ENCODE measurements at regions not wholly inside any gene's neighbourhood (a gene's known extent, or its start where the extent isn't known, plus 50 kb on each side); places are given as distances from the start of the nearest gene placed in this dataset.

- 63 to 69% methylated on average over 4 of the region's 4 CpGs for WGBS, 2 donors
- no peak for DNase-seq (ENCODE audit: low spot score in 2 of 2)
- no peak overlapping the region for H3K4me3 ChIP-seq
- H3K27ac ChIP-seq: no peak overlapping the region
- no peaks in the 10 kb centered on the region for H3K27me3 ChIP-seq
- H3K36me3 ChIP-seq: no peaks in the 10 kb centered on the region
- H3K9me3 ChIP-seq: no peaks in the 10 kb centered on the region
- H3K4me1 ChIP-seq: no peaks in the 10 kb centered on the region
- no peak for TF ChIP-seq EP300 (IDR thresholded peaks at IDR 0.05)
- TF ChIP-seq POLR2A (IDR thresholded peaks at IDR 0.05): no peak
- TF ChIP-seq CTCF (IDR thresholded peaks at IDR 0.05): no peak
Measured at GRCh38 chr2:76469066-76469465, 758.4 kb upstream of the GCFC2 start.

GRCh38 chr2:76467326-76467725 lies 756.6 kb upstream of the GCFC2 start:
- 86 to 92% methylated on average over 2 of the region's 2 CpGs for WGBS, 2 donors
- DNase-seq (ENCODE audit: low spot score in 2 of 2): no peak
- Histone ChIP-seq H3K4me3 (no peak overlapping the region), H3K9me3 (no peaks in the 10 kb centered on the region), H3K36me3 (no peaks in the 10 kb centered on the region), H3K4me1 (no peaks in the 10 kb centered on the region), H3K27ac (no peak overlapping the region), H3K27me3 (no peaks in the 10 kb centered on the region)
- no peak for TF ChIP-seq EP300 (IDR thresholded peaks at IDR 0.05)
- no peak for TF ChIP-seq POLR2A (IDR thresholded peaks at IDR 0.05)
- TF ChIP-seq CTCF (IDR thresholded peaks at IDR 0.05): no peak

- Histone ChIP-seq H3K4me1 (no peaks in the 10 kb centered on the region), H3K4me3 (no peak overlapping the region), H3K9me3 (no peaks in the 10 kb centered on the region), H3K27ac (no peak overlapping the region), H3K27me3 (no peaks in the 10 kb centered on the region), H3K36me3 (no peaks in the 10 kb centered on the region)
- 45 to 59% methylated on average over 2 of the region's 2 CpGs for WGBS, 2 donors
- DNase-seq (ENCODE audit: low spot score in 2 of 2): no peak
- no peak for TF ChIP-seq EP300 (IDR thresholded peaks at IDR 0.05)
- no peak for TF ChIP-seq POLR2A (IDR thresholded peaks at IDR 0.05)
- TF ChIP-seq CTCF (IDR thresholded peaks at IDR 0.05): no peak
Measured at GRCh38 chr2:76464310-76464709, 753.6 kb upstream of the GCFC2 start.

GRCh38 chr2:76461431-76461830 lies 750.7 kb upstream of the GCFC2 start:
- H3K27me3 ChIP-seq: no peaks in the 10 kb centered on the region
- H3K4me1 ChIP-seq: no peaks in the 10 kb centered on the region
- no peak overlapping the region for H3K27ac ChIP-seq
- H3K4me3 ChIP-seq: no peak overlapping the region
- no peaks in the 10 kb centered on the region for H3K36me3 ChIP-seq
- no peak for TF ChIP-seq CTCF (IDR thresholded peaks at IDR 0.05)
- no peak for TF ChIP-seq POLR2A (IDR thresholded peaks at IDR 0.05)
- no peak for TF ChIP-seq EP300 (IDR thresholded peaks at IDR 0.05)
- H3K9me3 ChIP-seq: no peaks in the 10 kb centered on the region
- WGBS, 2 donors: 89 to 94% methylated on average over 4 of the region's 4 CpGs
- no peak for DNase-seq (ENCODE audit: low spot score in 2 of 2)

GRCh38 chr2:76455910-76456309 lies 745.2 kb upstream of the GCFC2 start:
- no peaks in the 10 kb centered on the region for H3K4me1 ChIP-seq
- no peaks in the 10 kb centered on the region for H3K36me3 ChIP-seq
- 76 to 95% methylated on average over 2 of the region's 2 CpGs for WGBS, 2 donors
- no peak for DNase-seq (ENCODE audit: low spot score in 2 of 2)
- no peaks in the 10 kb centered on the region for H3K27me3 ChIP-seq
- H3K27ac ChIP-seq: no peak overlapping the region
- no peak overlapping the region for H3K4me3 ChIP-seq
- no peaks in the 10 kb centered on the region for H3K9me3 ChIP-seq
- TF ChIP-seq POLR2A (IDR thresholded peaks at IDR 0.05) (no peak), CTCF (IDR thresholded peaks at IDR 0.05) (no peak), EP300 (IDR thresholded peaks at IDR 0.05) (no peak)
